Sciatic nerve (tissue), 2 donors: ENCODE measurements at regions not wholly inside any gene's neighbourhood (a gene's known extent, or its start where the extent isn't known, plus 50 kb on each side); places are given as distances from the start of the nearest gene placed in this dataset.

Source experiments
- ATAC-seq: fragments of 200-7000 bp; cut with Tn5 transposase; one replicate; pipeline ENCODE4 v1.9.1; 2020; ENCODE audit warnings: mild to moderate bottlenecking, moderate library complexity
- DNase-seq: peaks from one replicate; pipeline ENCODE4 v3.0.0-alpha.2; 2020; ENCODE audit warnings: low spot score
- intact Hi-C: fragments of 100-400 bp; cut with DNase I; formaldehyde crosslinking; loops from one replicate; pipeline ENCODE4 v1.14.2; 2022
- donor health status: DM: no; HTN: no; CAD: no.
- donor health status: DM: no; HTN: no; CAD: no.

- intact Hi-C loops, result loop anchor here (5.0 kb wide), 1 partner anchor 500 kb away; no protein-coding TSS in a partner anchor
- ATAC-seq (no peak), DNase-seq (no peak)
Observed at GRCh38 chr11:25702417-25702816, 629.5 kb upstream of the ANO3 start.

GRCh38 chr11:25710975-25711374 lies 621.0 kb upstream of the ANO3 start:
- no peak for DNase-seq
- no peak for ATAC-seq
- intact Hi-C loops, result no loop called here

- DNase-seq, result no peak
- no peak for ATAC-seq
- intact Hi-C loops, result no loop called here
Observed at GRCh38 chr11:25727944-25728343, 604.0 kb upstream of the ANO3 start.

- DNase-seq, result no peak
- ATAC-seq, result no peak
- intact Hi-C loops, result no loop called here
Observed at GRCh38 chr11:25730230-25730629, 601.7 kb upstream of the ANO3 start.

- intact Hi-C loops, result no loop called here
- ATAC-seq (no peak), DNase-seq (no peak)
Observed at GRCh38 chr11:25733777-25734176, 598.2 kb upstream of the ANO3 start.

GRCh38 chr11:25734591-25735211 lies 597.2 kb upstream of the ANO3 start:
- DNase-seq (no peak), ATAC-seq (no peak)
- intact Hi-C loops, result no loop called here

GRCh38 chr11:25737071-25737675 lies 594.8 kb upstream of the ANO3 start:
- DNase-seq (no peak), ATAC-seq (no peak)
- intact Hi-C loops, result no loop called here

- intact Hi-C loops, result no loop called here
- ATAC-seq (no peak), DNase-seq (no peak)
Observed at GRCh38 chr11:25741886-25742285, 590.0 kb upstream of the ANO3 start.

- intact Hi-C loops, result no loop called here
- ATAC-seq, result no peak
- DNase-seq, result no peak
Observed at GRCh38 chr11:25742800-25743199, 589.1 kb upstream of the ANO3 start.

GRCh38 chr11:25755381-25755780 lies 576.5 kb upstream of the ANO3 start:
- intact Hi-C loops, result no loop called here
- DNase-seq, result no peak
- ATAC-seq, result no peak

GRCh38 chr11:25755918-25756584 lies 575.9 kb upstream of the ANO3 start:
- ATAC-seq (no peak), DNase-seq (no peak)
- intact Hi-C loops, result no loop called here

- intact Hi-C loops, result no loop called here
- ATAC-seq (no peak), DNase-seq (no peak)
Observed at GRCh38 chr11:25758145-25758661, 573.7 kb upstream of the ANO3 start.

GRCh38 chr11:25766332-25767015 lies 565.5 kb upstream of the ANO3 start:
- no peak for DNase-seq
- intact Hi-C loops, result no loop called here
- no peak for ATAC-seq

- ATAC-seq (no peak), DNase-seq (no peak)
- intact Hi-C loops, result no loop called here
Observed at GRCh38 chr11:25769287-25769686, 562.6 kb upstream of the ANO3 start.

- no peak for ATAC-seq
- intact Hi-C loops, result no loop called here
- DNase-seq, result no peak
Observed at GRCh38 chr11:25771605-25772004, 560.3 kb upstream of the ANO3 start.

GRCh38 chr11:25775603-25776002 lies 556.3 kb upstream of the ANO3 start:
- DNase-seq (no peak), ATAC-seq (no peak)
- intact Hi-C loops, result no loop called here

GRCh38 chr11:25776238-25776637 lies 555.7 kb upstream of the ANO3 start:
- ATAC-seq (no peak), DNase-seq (no peak)
- intact Hi-C loops, result no loop called here

- ATAC-seq (no peak), DNase-seq (no peak)
- intact Hi-C loops, result no loop called here
Observed at GRCh38 chr11:25777343-25777742, 554.6 kb upstream of the ANO3 start.

- DNase-seq (no peak), ATAC-seq (no peak)
- intact Hi-C loops, result no loop called here
Observed at GRCh38 chr11:25779033-25779432, 552.9 kb upstream of the ANO3 start.

- intact Hi-C loops, result no loop called here
- ATAC-seq (no peak), DNase-seq (no peak)
Observed at GRCh38 chr11:25787416-25787815, 544.5 kb upstream of the ANO3 start.
